Dendritic cell treated with granulocyte-macrophage colony-stimulating factor and Interleukin-4, amounts not matched to agents 40 ng/mL and 50 ng/mL, for 4 days (primary cell): ENCODE measurements at regions not wholly inside any gene's neighbourhood (a gene's known extent, or its start where the extent isn't known, plus 50 kb on each side); places are given as distances from the start of the nearest gene placed in this dataset.

Experiments
- H3K27ac Mint-ChIP-seq: one replicate; pipeline ENCODE4 v1.8.0; 2022; ENCODE audit warnings: mild to moderate bottlenecking, mixed read lengths
- H3K27me3 Mint-ChIP-seq: one replicate; pipeline ENCODE4 v1.8.0; 2022; ENCODE audit warnings: mild to moderate bottlenecking, mixed read lengths
- H3K36me3 Mint-ChIP-seq: one replicate; pipeline ENCODE4 v1.8.0; 2022; ENCODE audit warnings: low read depth, mixed read lengths
- H3K4me1 Mint-ChIP-seq: one replicate; pipeline ENCODE4 v1.8.0; 2022; ENCODE audit warnings: low read depth, mixed read lengths
- H3K4me3 Mint-ChIP-seq: one replicate; pipeline ENCODE4 v1.8.0; 2022; ENCODE audit warnings: mild to moderate bottlenecking, moderate library complexity, mixed read lengths
- H3K9me3 Mint-ChIP-seq: one replicate; pipeline ENCODE4 v1.8.0; 2022; ENCODE audit warnings: mixed read lengths
- intact Hi-C: fragments of 100-400 bp; cut with micrococcal nuclease; formaldehyde crosslinking; loops from one replicate; pipeline ENCODE4 v1.15.0; 2022

DNA sequence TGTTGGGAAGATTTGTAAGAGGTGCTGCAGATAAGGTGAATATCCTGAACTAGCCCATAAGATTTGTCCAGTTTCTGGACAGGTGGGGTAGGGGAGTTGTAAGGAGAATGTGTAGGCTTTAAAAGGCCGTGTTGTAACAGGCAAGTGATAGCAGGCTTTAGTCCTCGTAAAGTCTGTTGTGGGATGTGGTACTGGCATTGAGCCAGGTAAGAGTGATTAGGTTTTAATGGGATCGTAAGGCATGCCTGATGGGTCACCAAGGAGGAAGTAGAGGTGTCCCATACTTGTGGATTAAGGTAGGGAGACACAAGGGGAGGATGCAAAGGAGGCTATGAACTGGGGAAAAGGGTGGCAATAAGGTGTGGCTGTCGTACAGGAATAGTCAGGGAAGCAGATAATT is 256.9 kb upstream of the DKK2 start:
- Mint-ChIP-seq H3K27ac (no peak overlapping the region), H3K4me3 (no peak overlapping the region), H3K4me1 (no peaks in the 10 kb centered on the region), H3K36me3 (no peaks in the 10 kb centered on the region), H3K27me3 (no peaks in the 10 kb centered on the region), H3K9me3 (peaks cover 52% of the 10 kb centered on the region)
- intact Hi-C loops: no loop called here

GRCh38 chr4:107283587-107284559 is 247.8 kb upstream of the DKK2 start:
- Mint-ChIP-seq H3K4me1 (no peaks in the 10 kb centered on the region), H3K36me3 (no peaks in the 10 kb centered on the region)

GRCh38 chr4:107279733-107280132 is 243.6 kb upstream of the DKK2 start:
- Mint-ChIP-seq H3K27ac (no peak overlapping the region), H3K4me1 (no peaks in the 10 kb centered on the region), H3K9me3 (no peaks in the 10 kb centered on the region), H3K36me3 (no peaks in the 10 kb centered on the region), H3K4me3 (no peak overlapping the region), H3K27me3 (no peaks in the 10 kb centered on the region)
- intact Hi-C loops: no loop called here

More at GRCh38 chr4:107283587-107284559, 247.8 kb upstream of the DKK2 start:
- no peak overlapping the region for H3K27ac Mint-ChIP-seq
- intact Hi-C loops: no loop called here
- H3K27me3 Mint-ChIP-seq: no peaks in the 10 kb centered on the region
- no peak overlapping the region for H3K4me3 Mint-ChIP-seq
- H3K9me3 Mint-ChIP-seq: no peaks in the 10 kb centered on the region

DNA sequence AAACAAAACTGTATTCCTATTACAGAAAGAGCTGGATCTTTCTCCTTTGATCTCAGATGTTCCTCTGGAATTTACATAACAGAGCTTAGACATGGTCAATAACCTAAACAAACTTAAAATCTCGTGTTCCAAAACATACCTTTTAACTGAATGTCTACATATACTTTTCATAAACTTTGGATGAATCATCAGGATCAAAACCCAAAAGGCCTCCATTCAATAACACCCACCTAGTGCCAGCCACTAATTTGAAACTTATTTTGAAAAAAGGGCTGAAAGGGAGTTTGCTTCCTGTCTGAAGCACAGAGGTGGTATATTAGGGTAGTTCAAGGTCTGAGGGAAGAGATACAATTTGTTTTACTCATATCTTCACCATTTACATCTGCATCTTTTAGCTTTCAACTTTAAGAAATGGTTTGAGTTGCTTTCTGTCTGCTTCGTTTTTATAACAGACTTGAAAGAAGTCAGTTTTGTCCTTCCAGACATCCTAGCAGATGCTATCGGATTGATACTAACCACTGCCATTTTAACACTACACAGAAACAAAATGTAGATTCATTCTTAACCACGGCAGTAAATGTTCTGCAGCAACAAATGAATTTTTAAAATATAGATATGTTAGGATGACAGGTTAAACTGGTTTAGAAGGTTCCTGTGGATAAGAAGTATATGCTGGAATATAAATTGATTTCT is 242.8 kb upstream of the DKK2 start:
- intact Hi-C loops: no loop called here
- no peaks in the 10 kb centered on the region for H3K27me3 Mint-ChIP-seq

DNA sequence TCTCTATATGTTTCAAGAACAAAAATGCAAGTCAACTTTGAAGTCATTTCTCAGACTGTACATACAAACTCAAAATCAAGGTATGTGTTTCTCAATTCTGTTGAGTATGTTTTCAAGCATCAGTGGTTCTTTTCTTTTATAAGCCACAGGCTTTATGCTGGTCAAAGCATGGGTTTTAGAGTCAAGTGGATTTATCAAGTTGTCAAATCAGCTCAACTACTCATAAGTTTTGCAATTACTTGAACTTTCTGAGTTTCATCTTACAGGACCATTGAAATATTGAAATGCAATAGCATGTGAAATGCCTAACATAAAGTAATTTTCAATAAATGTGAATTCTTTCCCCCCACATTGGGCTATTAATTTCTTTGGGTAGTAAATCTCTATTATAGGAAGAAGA is 239.9 kb upstream of the DKK2 start:
- no peaks in the 10 kb centered on the region for H3K36me3 Mint-ChIP-seq
- H3K9me3 Mint-ChIP-seq: no peaks in the 10 kb centered on the region
- intact Hi-C loops: no loop called here
- no peaks in the 10 kb centered on the region for H3K27me3 Mint-ChIP-seq
- H3K4me3 Mint-ChIP-seq: no peak overlapping the region
- H3K4me1 Mint-ChIP-seq: no peaks in the 10 kb centered on the region
- H3K27ac Mint-ChIP-seq: no peak overlapping the region

More for the DNA sequence above, 242.8 kb upstream of the DKK2 start:
- Mint-ChIP-seq H3K4me1 (no peaks in the 10 kb centered on the region), H3K9me3 (no peaks in the 10 kb centered on the region), H3K27ac (no peak overlapping the region), H3K4me3 (no peak overlapping the region), H3K36me3 (no peaks in the 10 kb centered on the region)

DNA sequence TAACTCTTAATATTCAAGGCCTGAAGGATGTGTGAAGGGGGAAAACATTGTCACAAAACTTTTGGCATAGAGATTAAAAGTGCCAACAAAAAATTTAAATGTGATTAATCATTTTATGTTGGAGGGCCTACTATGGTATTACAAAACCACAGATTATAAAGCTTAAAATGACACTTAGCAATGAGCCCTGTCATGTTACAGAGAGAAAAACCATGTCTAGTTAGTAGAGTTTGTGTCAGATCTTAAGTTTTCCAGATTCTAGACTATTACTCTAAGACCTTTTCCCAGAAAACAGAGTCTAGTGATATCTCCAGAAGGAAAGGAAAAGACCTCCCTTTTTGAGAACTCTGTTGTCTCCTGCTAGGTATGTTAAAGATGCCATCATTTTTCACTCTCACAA is 239.1 kb upstream of the DKK2 start:
- no peak overlapping the region for H3K27ac Mint-ChIP-seq
- H3K27me3 Mint-ChIP-seq: no peaks in the 10 kb centered on the region
- intact Hi-C loops: no loop called here
- H3K4me1 Mint-ChIP-seq: no peaks in the 10 kb centered on the region
- H3K9me3 Mint-ChIP-seq: no peaks in the 10 kb centered on the region
- H3K36me3 Mint-ChIP-seq: no peaks in the 10 kb centered on the region
- H3K4me3 Mint-ChIP-seq: no peak overlapping the region

DNA sequence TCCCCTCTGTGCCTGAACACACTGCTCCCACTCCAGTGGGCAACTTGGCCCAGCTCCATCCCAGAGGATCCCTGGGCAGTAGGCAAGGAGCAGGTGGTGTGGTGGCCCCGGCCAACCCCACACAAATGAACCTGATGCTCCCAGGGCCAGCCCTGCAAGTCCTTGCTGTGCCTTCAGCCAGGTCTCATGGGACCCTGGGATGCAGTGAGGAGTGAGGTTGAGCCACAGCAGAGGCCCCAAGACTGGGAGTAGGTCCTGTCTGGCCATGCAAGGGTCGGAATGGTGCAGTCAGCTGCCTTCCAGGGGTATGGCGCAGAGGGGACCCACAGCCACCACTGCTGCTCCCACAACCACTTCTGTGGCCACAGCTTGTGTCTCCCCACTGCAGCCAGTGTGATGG is 234.5 kb upstream of the DKK2 start:
- intact Hi-C loops: no loop called here
- Mint-ChIP-seq H3K27me3 (no peaks in the 10 kb centered on the region), H3K36me3 (no peaks in the 10 kb centered on the region)

DNA sequence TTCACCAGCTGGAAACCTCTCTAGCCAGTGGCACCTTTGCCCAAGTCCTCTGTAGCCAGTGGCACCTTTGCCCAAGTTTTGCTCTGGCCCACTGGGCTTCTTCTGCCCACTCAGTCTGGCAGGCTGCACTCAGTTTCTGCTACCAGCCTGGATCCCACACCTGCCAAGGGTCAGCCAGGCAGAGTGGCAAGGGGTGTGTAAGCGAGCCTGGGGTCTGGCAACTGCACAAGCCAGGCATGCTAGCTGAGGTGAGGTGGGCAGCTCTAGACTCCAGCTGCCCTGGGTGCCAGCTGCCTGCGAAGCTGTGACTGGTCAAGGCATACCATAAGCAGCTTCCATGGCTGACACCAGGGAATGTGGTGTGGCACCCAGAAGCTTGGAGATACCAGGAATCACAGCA is 233.1 kb upstream of the DKK2 start:
- H3K27me3 Mint-ChIP-seq: no peaks in the 10 kb centered on the region
- H3K4me3 Mint-ChIP-seq: no peak overlapping the region
- no peaks in the 10 kb centered on the region for H3K9me3 Mint-ChIP-seq
- H3K4me1 Mint-ChIP-seq: no peaks in the 10 kb centered on the region
- intact Hi-C loops: no loop called here
- no peaks in the 10 kb centered on the region for H3K36me3 Mint-ChIP-seq
- no peak overlapping the region for H3K27ac Mint-ChIP-seq

More for the DNA sequence above, 234.5 kb upstream of the DKK2 start:
- no peaks in the 10 kb centered on the region for H3K4me1 Mint-ChIP-seq
- no peaks in the 10 kb centered on the region for H3K9me3 Mint-ChIP-seq
- H3K27ac Mint-ChIP-seq: no peak overlapping the region
- no peak overlapping the region for H3K4me3 Mint-ChIP-seq

DNA sequence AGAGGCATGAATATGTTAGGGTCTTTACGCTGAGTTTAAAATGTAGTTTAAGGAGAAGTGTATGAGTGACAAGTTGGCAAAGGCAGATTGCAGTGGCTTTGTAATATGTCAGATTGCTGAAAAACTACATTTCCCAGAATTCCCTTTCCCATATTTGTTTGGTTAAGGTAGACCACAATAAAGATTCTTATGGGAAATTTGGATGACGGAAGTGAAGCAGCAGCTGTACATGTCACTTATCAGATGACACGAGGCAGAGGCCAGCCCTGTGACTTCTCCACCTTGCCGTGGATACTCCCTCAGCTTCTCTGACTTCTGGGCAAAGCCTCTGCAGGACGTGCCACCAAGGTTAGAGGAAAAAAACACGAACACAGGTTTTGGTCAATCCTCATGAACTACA is 229.7 kb upstream of the DKK2 start:
- Mint-ChIP-seq H3K27me3 (no peaks in the 10 kb centered on the region), H3K4me3 (no peak overlapping the region)

DNA sequence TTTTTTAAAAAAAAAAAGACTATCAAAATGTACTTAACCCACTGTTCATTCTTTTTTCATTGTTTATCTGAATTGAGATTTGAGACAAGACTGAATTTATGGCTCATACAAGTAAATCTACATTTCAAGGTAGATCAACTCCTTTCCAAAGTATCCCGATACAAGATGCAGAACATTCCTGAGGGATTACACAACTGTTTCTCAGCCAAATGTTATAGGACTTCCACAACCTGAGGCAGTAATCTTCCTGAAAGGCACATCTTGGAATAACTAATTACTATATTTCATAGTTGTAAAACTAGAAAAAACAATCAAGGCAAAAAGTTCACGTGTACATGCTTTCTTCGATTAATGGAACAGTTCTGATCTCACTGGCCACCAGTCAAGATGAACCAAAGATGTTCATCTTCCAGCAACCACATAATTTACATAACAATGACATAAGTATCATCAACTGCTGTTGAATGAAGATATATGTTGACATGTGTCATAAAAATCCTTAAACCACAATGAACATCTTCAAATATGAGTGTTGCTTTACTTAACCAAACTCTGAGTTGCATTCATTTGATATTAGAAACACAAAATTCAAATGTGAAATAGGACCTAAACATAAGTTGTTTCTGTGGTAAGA is 225.2 kb upstream of the DKK2 start:
- no peak overlapping the region for H3K4me3 Mint-ChIP-seq
- no peaks in the 10 kb centered on the region for H3K36me3 Mint-ChIP-seq
- H3K9me3 Mint-ChIP-seq: no peaks in the 10 kb centered on the region
- no peak overlapping the region for H3K27ac Mint-ChIP-seq
- H3K4me1 Mint-ChIP-seq: no peaks in the 10 kb centered on the region
- intact Hi-C loops: no loop called here
- H3K27me3 Mint-ChIP-seq: no peaks in the 10 kb centered on the region

More for the DNA sequence above, 229.7 kb upstream of the DKK2 start:
- H3K27ac Mint-ChIP-seq: no peak overlapping the region
- intact Hi-C loops: no loop called here
- H3K9me3 Mint-ChIP-seq: no peaks in the 10 kb centered on the region
- no peaks in the 10 kb centered on the region for H3K36me3 Mint-ChIP-seq
- H3K4me1 Mint-ChIP-seq: no peaks in the 10 kb centered on the region

- intact Hi-C loops: no loop called here
- H3K4me1 Mint-ChIP-seq: no peaks in the 10 kb centered on the region
- H3K36me3 Mint-ChIP-seq: no peaks in the 10 kb centered on the region
- no peak overlapping the region for H3K27ac Mint-ChIP-seq
- H3K4me3 Mint-ChIP-seq: no peak overlapping the region
- no peaks in the 10 kb centered on the region for H3K9me3 Mint-ChIP-seq
- H3K27me3 Mint-ChIP-seq: no peaks in the 10 kb centered on the region
Measured at GRCh38 chr4:107258359-107258758, 222.2 kb upstream of the DKK2 start.

DNA sequence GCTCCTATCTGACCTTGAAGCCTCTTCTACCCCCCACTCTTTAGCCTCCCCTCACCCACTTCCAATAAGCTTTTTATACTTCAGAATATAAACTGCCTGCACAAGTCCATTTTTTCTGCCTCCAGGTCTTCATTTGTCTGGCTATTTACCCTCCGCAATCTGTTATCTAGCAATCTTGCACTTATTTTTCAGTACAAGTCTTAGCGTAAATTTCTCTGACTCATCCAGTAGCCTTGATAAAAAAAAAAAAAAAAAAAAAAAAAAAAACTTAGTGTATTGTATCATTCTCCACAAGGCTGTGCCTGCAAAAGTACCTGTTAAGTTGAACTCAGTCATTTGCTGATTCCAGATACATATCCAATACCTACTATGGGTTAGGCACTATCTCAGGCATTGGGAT is 219.5 kb upstream of the DKK2 start:
- no peaks in the 10 kb centered on the region for H3K9me3 Mint-ChIP-seq
- no peak overlapping the region for H3K4me3 Mint-ChIP-seq
- no peak overlapping the region for H3K27ac Mint-ChIP-seq
- H3K36me3 Mint-ChIP-seq: no peaks in the 10 kb centered on the region
- intact Hi-C loops: no loop called here
- no peaks in the 10 kb centered on the region for H3K27me3 Mint-ChIP-seq
- no peaks in the 10 kb centered on the region for H3K4me1 Mint-ChIP-seq

- Mint-ChIP-seq H3K36me3 (no peaks in the 10 kb centered on the region), H3K4me3 (no peak overlapping the region), H3K9me3 (no peaks in the 10 kb centered on the region), H3K27me3 (no peaks in the 10 kb centered on the region), H3K4me1 (no peaks in the 10 kb centered on the region), H3K27ac (no peak overlapping the region)
- intact Hi-C loops: no loop called here
Measured at GRCh38 chr4:107255114-107255513, 219.0 kb upstream of the DKK2 start.

- intact Hi-C loops: no loop called here
- Mint-ChIP-seq H3K9me3 (no peaks in the 10 kb centered on the region), H3K27me3 (no peaks in the 10 kb centered on the region), H3K27ac (no peak overlapping the region), H3K4me3 (no peak overlapping the region), H3K36me3 (no peaks in the 10 kb centered on the region), H3K4me1 (no peaks in the 10 kb centered on the region)
Measured at GRCh38 chr4:107253579-107254068, 217.5 kb upstream of the DKK2 start.
